ENCODE measurements at regions not wholly inside any gene's neighbourhood (a gene's known extent, or its start where the extent isn't known, plus 50 kb on each side); places are given as distances from the start of the nearest gene placed in this dataset.

DNA sequence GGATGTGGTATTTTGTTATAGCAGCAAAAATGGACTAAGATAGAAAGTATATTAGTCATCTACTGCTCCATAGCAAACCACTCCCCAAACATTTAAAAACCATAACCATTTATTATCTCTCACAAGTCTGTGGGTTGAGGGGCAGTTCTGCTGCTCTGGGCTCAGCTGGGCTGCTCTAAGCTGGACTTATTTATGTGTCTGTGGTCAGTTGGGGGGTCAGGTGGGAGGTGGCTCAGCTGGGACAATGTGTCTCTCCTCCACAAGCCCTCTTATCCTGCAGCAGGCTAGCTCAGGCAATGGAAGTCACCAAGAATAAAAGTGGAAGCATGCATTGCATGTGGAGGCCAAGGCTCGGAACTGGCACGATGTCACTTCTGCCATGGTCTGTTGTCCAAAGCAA, 226.1 kb upstream of the N4BP1 start:
- intact Hi-C loops (cut with micrococcal nuclease): no loop called here

DNA sequence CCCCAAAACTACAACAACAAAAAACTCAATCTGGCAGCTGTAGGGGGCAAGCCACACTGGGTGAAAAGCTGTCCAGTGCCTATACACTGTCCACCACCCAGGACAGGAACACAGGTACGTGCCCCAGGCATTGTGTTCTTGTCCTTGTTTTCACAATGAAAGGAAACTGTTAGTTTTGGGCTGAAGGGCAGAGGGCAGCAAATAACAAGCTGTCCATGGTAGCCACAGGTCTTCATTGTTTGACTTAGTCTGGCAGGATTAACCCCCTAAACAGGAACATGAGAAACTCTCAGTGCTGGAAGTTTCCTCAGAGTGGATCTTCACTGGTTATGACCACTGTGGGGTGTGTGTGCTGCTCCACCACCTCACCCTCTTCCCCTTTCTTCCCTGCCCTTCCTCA, 224.6 kb upstream of the N4BP1 start:
- intact Hi-C loops (cut with micrococcal nuclease): no loop called here

DNA sequence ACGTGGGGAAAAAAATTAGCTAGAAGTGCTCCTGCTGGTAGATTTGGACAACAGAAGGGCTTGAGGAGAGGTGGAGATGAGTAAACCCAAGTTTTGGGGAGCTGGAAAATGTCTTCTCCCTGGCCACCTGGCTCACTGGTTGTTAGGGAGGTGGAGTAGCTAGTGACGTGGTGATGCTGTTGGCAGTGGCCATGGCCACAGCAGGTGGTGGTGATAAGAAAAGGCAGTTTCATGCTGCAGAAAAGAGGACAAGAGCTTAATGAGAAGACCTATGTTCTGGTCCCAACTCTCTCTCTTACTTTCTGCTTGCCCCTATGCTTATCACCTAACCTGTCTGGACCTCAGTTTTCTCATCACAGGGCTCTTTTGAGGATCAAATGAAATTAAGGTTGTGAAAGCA, 223.5 kb upstream of the N4BP1 start:
- intact Hi-C loops (cut with micrococcal nuclease): no loop called here

DNA sequence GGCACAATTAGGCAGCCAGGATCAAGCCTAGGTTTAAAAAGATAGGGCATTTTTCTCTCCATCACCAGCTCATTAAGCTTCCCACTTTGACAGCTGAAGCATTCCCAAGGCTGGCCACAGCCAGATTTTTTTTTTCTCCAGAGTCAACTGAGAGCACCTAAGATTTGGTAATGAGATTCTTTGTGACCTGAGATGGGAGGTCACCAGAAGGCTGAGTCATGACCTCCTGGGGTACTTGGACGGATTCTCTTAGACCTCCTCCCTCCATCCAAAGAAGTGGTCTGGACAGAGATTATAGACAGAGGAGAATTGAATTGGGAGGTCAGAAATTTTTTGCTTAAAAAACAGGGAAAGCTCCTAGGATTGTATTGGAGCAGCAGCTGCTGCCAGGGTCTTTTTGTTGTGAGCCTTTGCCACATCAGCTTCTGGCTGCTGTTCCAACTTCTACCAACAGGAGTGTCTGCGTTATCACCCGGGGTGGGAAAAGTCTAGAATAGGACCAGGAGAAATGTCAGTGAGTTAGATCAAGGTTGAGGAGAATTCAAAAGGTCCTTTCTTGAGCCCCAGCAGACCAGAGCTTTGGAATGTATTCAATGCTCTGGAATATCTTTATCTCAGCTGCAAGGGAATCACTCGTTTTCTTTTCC, 221.2 kb upstream of the N4BP1 start:
- intact Hi-C loops (cut with micrococcal nuclease): no loop called here

DNA sequence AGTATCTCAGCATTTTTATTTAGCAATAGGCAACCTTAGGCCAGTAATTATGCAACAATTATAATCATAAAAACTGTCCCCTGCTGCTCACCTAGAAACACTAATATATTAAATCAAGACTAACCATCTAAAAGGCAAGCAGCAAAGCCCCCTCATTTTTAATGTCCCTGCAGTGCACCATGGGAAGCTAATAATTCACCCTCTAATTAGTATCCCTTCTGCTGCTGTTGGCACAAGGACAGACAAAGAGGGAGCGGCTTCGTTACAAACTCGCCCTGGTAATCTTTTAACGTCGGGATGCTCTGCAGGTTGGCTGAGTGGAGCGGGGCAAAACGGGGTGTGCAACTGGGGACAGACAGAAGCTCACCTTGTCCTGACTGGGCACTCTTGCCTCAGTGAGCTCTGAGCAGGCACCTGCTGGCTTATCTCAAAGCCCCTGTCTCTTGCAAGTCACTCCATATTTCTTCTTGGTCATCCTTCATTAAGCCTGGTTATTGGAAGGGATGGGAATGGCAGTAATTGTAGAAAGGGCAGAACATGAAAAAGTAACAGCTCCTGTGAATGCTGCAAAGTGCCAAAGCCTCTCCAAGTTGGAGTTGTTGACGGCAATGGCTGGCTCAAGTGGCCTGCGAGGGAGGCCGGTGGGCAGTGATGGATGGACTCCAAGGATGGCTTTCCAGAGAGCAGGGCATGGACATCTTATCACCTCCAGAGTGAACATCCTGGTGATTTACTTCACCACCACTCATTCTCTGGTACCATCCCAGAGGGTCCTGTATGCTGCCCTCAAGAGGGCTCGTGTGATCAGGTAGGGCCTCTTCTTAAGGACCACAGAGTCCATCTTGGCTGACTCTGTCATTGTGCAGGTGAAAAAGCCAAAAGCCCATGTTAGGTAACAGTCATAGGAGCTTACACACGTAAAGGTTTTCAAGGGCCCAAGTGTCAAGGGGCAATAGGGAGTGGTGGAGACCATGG, 219.6 kb upstream of the N4BP1 start:
- intact Hi-C loops (cut with micrococcal nuclease): no loop called here

DNA sequence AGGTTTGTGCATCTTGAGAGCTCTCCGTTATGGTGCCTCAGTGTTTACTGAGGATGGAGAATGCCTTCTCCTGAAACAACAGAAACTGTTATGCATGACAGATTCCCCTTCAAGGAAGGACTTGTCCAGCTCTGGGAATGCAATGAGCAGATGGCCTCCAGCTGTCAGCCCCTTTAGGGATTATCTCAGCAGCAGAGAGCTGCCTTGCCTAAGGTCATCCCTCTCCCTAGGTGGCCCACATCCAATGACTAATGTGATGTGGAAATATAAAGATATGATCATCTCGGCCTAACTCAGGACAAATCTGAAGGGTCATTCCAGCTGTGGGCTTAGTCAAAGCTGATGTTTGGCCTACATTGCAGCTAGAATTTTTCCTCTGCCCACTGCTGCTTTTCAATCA, 214.3 kb upstream of the N4BP1 start:
- intact Hi-C loops (cut with micrococcal nuclease): no loop called here

DNA sequence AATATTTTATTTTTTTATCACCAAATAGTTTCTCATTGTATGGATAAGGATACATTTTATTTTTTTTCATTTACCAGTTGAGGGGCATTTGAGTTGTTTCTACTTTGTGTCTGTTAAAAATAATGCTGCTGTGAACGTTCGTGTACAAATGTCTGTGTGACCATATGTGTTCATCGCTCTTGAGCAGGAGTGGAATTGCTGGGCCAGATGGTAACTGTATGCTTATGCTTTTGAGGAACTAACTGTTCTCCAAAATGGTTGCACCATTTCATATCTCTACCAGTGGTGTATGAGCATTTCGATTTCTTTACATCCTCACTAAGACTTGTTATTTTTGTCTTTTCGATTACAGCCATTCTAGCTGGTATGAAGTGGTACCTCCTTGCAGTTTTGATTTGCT, 212.5 kb upstream of the N4BP1 start:
- intact Hi-C loops (cut with micrococcal nuclease): no loop called here

DNA sequence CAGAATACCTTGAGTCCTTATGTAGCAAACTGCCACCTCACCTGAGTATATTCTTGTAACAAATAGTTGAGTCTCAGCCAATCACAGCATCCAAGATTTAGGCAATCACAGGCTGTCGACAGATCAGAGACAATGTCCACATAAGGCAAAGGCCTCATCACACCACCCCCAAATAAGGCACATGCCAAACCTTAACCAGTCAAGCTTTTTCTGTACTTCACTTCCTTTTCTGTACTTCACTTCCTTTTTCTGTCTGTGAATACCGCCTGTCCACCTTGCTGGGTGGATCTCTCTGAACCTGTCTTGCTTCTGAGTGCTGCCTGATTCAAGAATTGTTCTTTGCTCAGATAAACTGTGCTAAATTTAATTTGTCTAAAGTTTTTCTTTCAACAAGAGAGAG, 210.4 kb upstream of the N4BP1 start:
- intact Hi-C loops (cut with micrococcal nuclease): no loop called here

DNA sequence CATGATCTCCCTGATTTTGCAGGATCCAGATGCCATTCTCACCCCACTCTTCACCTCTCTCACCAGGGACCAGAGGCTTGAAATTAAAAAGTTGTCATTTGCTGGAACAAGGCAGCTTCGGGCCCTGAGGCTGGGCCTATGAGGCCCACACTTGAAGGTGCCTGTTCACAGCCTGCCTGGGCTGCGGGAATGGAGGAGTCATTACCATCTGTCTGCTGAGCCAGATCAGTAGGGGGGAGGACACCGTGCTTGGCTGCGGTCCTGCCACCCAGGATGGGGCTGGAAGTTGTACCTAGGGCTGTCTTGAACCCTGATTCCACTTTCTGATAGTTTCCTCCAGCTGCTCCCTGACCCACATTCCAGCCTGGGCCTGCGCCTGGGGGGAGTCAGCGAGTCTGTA, 208.3 kb upstream of the N4BP1 start:
- intact Hi-C loops (cut with micrococcal nuclease): no loop called here

DNA sequence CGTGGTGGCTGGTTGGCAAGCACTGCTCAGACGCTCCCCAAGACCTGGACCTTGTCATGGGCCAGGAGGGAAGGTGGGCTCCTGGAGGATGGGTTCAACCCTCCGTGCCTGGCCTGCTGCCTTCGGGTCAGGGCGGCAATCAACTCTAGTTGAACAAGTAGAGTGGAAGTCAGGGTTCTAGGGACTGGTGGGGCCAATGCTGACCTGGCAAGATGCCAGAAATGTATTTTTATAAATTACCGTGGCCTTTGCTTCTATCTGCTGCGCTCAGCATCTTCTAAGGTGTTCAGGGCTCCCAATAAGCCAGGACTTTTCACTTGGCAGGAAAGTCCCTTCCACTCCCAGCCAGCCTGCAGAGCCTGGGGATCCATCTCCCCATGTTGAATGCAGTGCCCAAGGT, 207.1 kb upstream of the N4BP1 start:
- intact Hi-C loops (cut with micrococcal nuclease): no loop called here

DNA sequence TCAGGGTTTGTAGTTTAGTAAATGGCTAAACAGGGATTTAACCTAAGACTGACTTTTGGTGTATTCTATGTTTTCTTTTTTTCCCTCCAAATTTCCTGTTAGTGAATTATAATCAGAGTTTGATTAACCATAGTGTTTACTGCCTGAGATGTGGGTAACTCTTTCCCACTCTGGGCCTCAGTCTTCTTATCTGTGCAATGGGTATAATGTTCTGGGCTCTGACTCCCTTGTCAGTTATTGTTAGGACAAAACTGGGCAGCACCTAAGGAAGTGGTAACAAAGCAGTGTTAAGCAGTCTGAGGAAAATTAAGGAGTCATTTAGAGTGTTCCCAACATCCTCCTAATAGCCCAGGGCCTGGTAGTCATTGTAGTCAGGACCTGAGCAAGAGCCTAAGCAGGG, 206.4 kb upstream of the N4BP1 start:
- intact Hi-C loops (cut with micrococcal nuclease): no loop called here

DNA sequence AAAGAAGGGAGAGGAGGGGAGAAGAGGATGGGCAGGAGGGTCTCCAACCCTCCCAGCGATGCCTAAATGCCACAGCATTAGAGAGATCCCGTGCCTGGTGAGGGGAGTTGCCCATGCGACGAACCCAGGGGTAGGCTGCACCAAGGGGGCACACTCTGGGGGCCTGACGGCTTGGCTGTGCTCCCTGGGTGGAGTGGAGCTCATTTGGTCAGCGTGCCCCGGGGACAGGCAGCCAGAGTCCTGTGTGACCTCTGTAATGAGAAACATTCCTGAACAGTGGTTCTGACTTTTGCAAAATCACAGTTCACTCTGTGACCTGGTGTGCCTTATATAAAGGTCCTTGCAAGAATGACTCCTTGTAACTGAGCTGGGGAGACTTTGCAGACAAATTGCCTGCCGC, 205.0 kb upstream of the N4BP1 start:
- intact Hi-C loops (cut with micrococcal nuclease): no loop called here

DNA sequence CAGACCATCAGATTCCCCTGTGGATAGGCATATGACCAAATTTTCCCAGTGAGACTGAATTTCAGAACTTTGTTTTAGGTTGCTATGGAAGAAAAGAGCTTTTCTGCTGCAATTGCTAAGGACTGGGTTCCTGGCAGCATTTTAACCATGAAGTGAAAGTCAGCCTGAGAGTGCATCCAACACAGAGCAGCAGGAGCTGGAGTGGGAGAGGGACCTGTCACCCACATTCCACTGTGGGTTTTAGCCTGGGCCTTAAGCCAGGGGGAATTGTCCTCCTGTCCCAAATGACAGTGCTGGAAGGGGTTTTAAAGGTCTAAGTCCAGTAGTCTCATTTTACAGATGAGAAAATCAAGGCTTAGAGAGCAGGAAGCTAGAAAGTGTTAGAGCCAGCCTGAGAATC, 203.5 kb upstream of the N4BP1 start:
- intact Hi-C loops (cut with micrococcal nuclease): no loop called here

DNA sequence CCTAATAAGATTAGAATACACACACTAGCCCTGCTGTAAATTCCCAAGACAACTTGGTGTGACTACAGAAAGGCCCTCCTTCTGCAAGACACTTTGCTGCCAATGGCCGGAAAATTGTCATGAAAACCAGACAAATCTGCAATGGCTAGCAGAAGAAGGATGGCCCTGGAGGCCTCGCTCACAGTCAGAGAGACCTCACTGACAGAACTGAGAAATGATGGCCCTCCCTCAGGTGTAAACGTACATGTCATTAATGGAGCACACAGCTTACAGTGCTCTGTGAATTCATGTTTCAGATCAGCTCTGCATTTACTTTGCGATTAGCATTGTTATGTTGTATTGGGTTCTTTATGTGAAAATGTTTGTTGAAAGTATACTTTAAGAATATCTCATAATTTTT, 202.9 kb upstream of the N4BP1 start:
- intact Hi-C loops (cut with micrococcal nuclease): no loop called here

DNA sequence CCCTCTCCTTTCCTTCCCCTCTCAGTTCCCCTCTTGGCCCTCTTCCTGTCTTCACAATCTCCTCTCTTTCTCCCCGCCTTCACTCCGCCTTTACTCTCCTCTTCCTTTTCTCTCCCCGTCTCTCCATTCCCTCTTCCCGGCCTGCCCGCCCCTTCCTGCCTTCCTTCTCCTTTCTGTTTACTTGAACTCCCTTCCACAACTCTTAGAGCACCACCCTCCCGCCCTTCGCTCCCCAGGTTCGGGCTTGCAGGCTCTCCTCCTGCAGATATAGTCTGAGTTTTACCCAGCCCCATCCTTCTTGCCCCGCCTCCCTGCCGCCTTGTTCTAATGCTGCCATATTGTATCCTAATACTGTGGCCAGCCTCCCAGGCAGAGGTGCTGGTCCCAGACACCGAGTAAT, 201.5 kb upstream of the N4BP1 start:
- intact Hi-C loops (cut with micrococcal nuclease): no loop called here

DNA sequence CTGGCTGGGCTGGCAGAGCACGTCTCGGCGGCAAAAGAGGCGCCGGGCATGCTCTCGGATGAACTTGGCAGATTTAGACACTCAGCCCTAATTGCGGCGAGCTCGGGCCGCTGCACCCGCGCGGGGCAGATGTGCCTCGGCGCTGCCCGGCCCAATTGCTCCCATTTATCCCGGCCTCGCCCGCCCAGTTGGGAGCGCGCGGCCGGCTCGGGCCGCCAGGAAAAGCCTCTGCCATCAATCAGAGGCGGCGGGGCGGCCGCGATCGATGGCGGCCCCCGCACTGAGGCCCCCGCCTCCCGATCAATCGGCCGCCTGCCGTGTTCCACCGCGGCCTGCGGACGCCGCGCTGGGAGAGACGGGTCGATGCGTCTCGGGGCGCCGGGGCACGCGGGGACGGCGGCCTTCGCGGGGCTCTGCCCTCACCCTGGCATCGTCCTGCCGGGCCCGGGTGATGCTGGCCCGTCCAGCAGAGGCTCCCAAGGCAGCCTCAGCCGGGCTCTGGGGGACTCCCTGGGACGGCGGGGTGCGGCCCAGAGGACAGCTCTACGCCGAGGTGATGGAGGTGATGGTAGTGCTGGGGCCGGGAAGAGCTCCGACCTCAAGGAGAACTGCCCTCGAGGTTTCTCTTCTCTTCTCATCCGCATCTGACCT, 200.9 kb upstream of the N4BP1 start:
- intact Hi-C loops (cut with micrococcal nuclease): no loop called here

DNA sequence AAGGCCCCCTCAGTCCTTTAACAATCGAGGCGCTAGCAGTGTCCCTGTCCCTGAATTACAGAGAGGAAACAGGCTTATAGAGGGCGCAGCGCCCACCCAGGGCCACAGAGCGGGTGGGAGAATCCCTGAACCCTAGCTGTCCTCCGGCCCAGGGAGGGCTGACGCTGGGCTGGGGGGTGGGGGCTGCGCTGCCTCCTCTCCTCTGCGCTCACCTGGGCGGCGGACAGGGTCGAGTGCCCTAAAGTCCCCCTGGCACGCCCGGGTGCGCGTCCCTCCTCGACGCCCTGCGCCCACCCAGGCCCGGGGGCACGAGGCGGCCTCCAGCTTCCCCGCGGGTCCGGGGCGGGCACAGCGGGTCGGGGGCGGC, 200.4 kb upstream of the N4BP1 start:
- intact Hi-C loops (cut with micrococcal nuclease): no loop called here

DNA sequence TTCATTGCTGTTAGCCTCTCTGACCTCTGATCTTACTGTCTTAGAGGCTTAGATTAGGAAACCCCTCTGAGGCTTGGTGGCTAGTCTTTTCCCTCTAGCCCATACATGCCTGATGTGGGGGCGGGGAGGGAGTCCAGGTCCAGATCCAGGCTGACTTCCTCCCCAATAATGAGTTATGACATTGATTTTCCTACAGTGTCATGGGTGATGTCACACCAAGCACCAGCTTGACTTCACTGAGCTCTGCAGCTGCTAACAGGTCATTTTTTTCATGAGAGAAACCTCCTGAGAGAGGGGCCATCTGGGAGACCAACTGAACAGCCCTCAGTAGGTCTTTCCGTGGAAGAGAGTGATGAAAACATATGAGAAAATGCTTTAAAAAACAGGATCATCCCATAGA, 180.2 kb upstream of the N4BP1 start:
- intact Hi-C loops (cut with micrococcal nuclease): no loop called here

DNA sequence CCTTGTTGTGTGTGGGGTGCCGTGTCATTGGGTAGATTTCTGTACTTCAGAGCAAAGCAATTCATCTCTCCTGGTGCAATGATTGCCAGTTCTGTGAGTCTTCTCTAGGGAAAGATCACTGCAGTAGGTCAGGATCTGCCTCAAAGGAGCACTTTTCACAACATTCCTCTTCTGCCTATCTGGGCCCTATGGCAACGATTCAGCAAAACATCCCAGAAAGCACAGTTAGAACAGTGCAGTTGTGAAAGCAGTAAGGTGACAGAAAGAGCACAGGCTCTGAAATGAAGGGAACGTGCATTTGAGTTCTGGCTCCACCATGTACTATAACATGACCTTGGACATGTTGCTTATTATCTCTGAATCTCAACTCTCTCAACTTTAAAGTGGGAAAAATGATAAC, 178.5 kb upstream of the N4BP1 start:
- intact Hi-C loops (cut with micrococcal nuclease): no loop called here

DNA sequence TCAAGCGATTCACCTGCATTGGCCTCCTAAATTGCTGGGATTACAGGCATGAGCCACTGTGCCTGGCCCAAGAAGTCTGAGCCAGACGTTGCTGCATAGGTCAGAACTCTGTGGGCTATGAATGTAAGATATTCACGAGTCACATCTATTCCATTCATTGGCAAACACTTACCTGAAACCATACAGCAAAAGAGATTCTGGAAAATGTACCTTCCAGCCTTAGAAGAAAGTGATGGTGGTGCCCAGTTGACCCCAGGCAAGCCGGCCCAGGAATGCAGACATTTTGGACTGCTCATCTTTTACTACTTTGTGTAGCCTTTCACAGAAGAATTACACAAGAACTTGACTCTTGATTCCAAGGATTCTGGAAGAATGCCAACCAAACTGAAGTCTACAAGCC, 135.6 kb upstream of the N4BP1 start:
- intact Hi-C loops (cut with micrococcal nuclease): no loop called here

DNA sequence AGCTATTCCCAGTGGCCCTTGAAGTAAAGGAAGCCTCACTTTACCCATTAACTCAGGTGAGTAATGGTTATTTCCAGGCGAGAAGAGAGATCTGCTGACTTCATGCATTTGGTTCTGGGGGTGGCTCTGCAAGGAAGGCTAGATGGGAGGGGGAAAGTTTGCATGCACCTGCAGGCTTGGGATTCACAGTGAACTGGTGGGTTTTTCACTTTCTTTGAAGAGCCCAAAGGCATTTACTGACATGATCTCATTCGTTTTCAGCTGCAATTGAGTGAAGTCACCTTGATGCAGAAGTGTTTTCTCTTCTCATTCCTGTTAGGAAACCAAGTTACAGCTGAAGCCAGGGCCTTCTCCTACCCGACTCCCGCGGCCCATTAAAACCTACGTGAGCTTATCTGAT, 131.0 kb upstream of the N4BP1 start:
- intact Hi-C loops (cut with micrococcal nuclease): no loop called here

DNA sequence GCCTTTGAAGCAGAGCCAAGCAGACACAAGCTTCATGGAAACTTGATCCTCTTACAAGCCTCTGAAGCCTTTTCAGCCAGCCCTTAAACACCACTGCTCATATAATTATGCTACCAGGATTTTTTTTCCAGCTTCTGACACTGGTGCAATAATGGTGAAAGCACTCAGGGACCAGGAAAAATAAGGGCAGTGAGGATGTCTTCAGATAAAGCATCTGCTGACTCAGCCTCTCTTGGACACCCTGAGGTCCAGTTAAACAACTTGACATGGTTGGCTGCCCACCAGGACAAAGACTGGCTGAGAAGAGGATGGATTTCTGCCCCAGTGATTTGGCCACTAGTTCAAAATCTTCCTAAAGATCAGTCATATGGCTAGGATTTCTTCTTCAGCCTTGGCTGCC, 124.2 kb upstream of the N4BP1 start:
- intact Hi-C loops (cut with micrococcal nuclease): no loop called here

DNA sequence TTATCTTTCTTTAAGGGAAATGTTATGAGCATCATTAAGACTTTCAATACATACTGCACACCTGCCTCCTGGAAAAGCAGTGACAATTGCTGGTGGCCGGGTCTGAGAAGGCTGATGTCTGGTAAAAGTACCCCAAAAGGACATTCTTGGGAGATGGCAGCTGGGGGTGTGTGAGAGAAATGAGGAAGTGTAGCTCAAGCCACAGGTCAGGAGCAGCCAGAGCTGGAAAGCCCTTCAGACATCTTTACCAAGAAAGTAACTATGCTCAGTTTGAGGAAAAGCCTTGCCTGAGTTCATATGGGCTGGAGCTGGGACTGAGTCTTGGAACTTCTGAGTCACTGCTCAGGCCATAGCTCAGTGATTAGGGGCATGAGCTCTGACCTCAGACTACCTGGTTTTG, 94.7 kb upstream of the N4BP1 start:
- intact Hi-C loops (cut with micrococcal nuclease): no loop called here
